ENCODE measurements at regions not wholly inside any gene's neighbourhood (a gene's known extent, or its start where the extent isn't known, plus 50 kb on each side); places are given as distances from the start of the nearest gene placed in this dataset.
"Not testable (repeated sequence)": the region's sequence is repeated elsewhere in the genome, so short reads cannot be mapped to it uniquely, and the experiment has no call there.

DNA sequence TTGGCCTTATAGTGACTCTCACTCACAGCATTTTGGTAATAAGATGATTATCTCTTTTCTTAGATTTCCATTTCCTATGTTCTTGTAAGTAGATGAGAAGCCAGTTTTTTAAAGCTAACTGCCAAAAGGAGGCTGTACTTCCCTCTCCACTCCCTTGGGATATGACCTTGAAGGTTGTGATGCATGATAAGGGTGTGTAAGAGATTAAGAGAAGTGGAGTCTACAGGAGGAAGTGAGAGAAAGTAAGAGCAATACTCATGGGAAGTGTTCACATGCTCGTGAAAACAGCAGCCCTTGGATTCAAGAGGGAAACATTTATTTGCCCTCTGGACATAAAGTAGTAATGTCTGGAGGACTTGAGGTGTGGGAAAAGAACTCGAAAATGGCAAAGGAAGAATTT is 171.5 kb downstream of the EVA1A start:
- intact Hi-C loops (cut with DNase I), result no loop called here

GRCh38 chr2:75381032-75381431 is 179.7 kb downstream of the EVA1A start:
- DNase-seq, result no peak
- no peak overlapping the region for H3K4me3 ChIP-seq
- H3K36me3 ChIP-seq (replicated peaks in 1 of 2), result no peaks in the 10 kb centered on the region
- no peaks in the 10 kb centered on the region for H3K27me3 ChIP-seq
- TF ChIP-seq CTCF (IDR thresholded peaks at IDR 0.05) (no peak), POLR2A (IDR thresholded peaks at IDR 0.05) (no peak)
- 66 to 80% (median 74%) methylated on average over 8 to 10 of the region's 10 CpGs for WGBS, 4 donors
- no peak overlapping the region for H3K27ac ChIP-seq
- no peaks in the 10 kb centered on the region for H3K9me3 ChIP-seq (replicated peaks in 1 of 3)
- intact Hi-C loops (cut with DNase I), result no loop called here
- H3K4me1 ChIP-seq (replicated peaks in 1 of 2), result no peaks in the 10 kb centered on the region

More for the DNA sequence above, 171.5 kb downstream of the EVA1A start:
- no peaks in the 10 kb centered on the region for H3K36me3 ChIP-seq (replicated peaks in 1 of 2)
- no peak overlapping the region for H3K4me3 ChIP-seq
- no peaks in the 10 kb centered on the region for H3K9me3 ChIP-seq (replicated peaks in 1 of 3)
- TF ChIP-seq CTCF (IDR thresholded peaks at IDR 0.05), result no peak
- no peak for TF ChIP-seq POLR2A (IDR thresholded peaks at IDR 0.05)
- no peaks in the 10 kb centered on the region for H3K27me3 ChIP-seq
- no peaks in the 10 kb centered on the region for H3K4me1 ChIP-seq (replicated peaks in 1 of 2)
- H3K27ac ChIP-seq, result no peak overlapping the region
- 47 to 60% (median 57%) methylated on average over 2 of the region's 2 CpGs for WGBS, 4 donors
- DNase-seq, result no peak

- no peak for DNase-seq
- Histone ChIP-seq H3K36me3 (replicated peaks in 1 of 2) (no peaks in the 10 kb centered on the region), H3K4me1 (replicated peaks in 1 of 2) (no peaks in the 10 kb centered on the region), H3K4me3 (no peak overlapping the region), H3K27me3 (no peaks in the 10 kb centered on the region), H3K9me3 (replicated peaks in 1 of 3) (no peaks in the 10 kb centered on the region), H3K27ac (no peak overlapping the region)
- intact Hi-C loops (cut with DNase I), result no loop called here
- WGBS, 4 donors, result 70 to 85% (median 74%) methylated on average over 7 of the region's 7 CpGs
- no peak for TF ChIP-seq CTCF (IDR thresholded peaks at IDR 0.05)
- TF ChIP-seq POLR2A (IDR thresholded peaks at IDR 0.05), result no peak
Measured at GRCh38 chr2:75379476-75380210, 180.3 kb upstream of the TACR1 start.

GRCh38 chr2:75375646-75376582 is 176.6 kb upstream of the TACR1 start:
- Histone ChIP-seq H3K27me3 (no peaks in the 10 kb centered on the region), H3K4me3 (no peak overlapping the region), H3K27ac (no peak overlapping the region), H3K36me3 (replicated peaks in 1 of 2) (no peaks in the 10 kb centered on the region), H3K4me1 (replicated peaks in 1 of 2) (no peaks in the 10 kb centered on the region), H3K9me3 (replicated peaks in 1 of 3) (no peaks in the 10 kb centered on the region)
- DNase-seq, result no peak
- WGBS, 4 donors, result 70 to 80% (median 74%) methylated on average over 2 to 3 of the region's 3 CpGs
- intact Hi-C loops (cut with DNase I), result no loop called here
- TF ChIP-seq POLR2A (IDR thresholded peaks at IDR 0.05), result no peak
- no peak for TF ChIP-seq CTCF (IDR thresholded peaks at IDR 0.05)

GRCh38 chr2:75374414-75374957 is 175.2 kb upstream of the TACR1 start:
- H3K4me1 ChIP-seq (replicated peaks in 1 of 2); H3K36me3 ChIP-seq (replicated peaks in 1 of 2); DNase-seq; H3K9me3 ChIP-seq (replicated peaks in 1 of 3); H3K27ac ChIP-seq; H3K27me3 ChIP-seq; intact Hi-C loops (cut with DNase I); H3K4me3 ChIP-seq: not testable (repeated sequence)
- WGBS, 4 donors, result 56 to 73% (median 63%) methylated on average over 4 to 6 of the region's 6 CpGs
